GM12891 (cell line): ENCODE measurements at regions not wholly inside any gene's neighbourhood (a gene's known extent, or its start where the extent isn't known, plus 50 kb on each side); places are given as distances from the start of the nearest gene placed in this dataset.

Source experiments
- DNase-seq: peaks from one replicate; pipeline ENCODE4 v3.0.0; 2011; ENCODE audit warnings: low spot score; ENCODE audit not compliant: insufficient read length
- FAIRE-seq: peaks from 2 replicates; lab custom pipeline; 2011; peaks lifted over from hg19 to GRCh38; lab: Jason Lieb, UNC
- PAX5 ChIP-seq: IDR thresholded peaks from 2 replicates; pipeline ENCODE4 v1.6.1; 2011; ENCODE audit warnings: low read length, moderate library complexity, mild to moderate bottlenecking; ENCODE audit not compliant: insufficient read depth, severe bottlenecking
- POLR2A ChIP-seq: IDR thresholded peaks from 2 replicates; pipeline ENCODE4 v1.6.1; 2011; ENCODE audit warnings: low read depth, low read length, control low read depth
- POLR2AphosphoS5 ChIP-seq: IDR thresholded peaks from 2 replicates; pipeline ENCODE4 v1.6.1; 2011; ENCODE audit warnings: low read depth, low read length, control low read depth
- POU2F2 ChIP-seq: IDR thresholded peaks from 2 replicates; pipeline ENCODE4 v1.6.1; 2011; ENCODE audit warnings: low read depth, mild to moderate bottlenecking, control low read depth, low read length, moderate library complexity
- SPI1 ChIP-seq: IDR thresholded peaks from 2 replicates; pipeline ENCODE4 v1.6.1; 2011; ENCODE audit warnings: low read depth, low read length, control low read depth
- TAF1 ChIP-seq: IDR thresholded peaks from 2 replicates; pipeline ENCODE4 v1.6.1; 2011; ENCODE audit warnings: low read depth, low read length, control low read depth

DNA sequence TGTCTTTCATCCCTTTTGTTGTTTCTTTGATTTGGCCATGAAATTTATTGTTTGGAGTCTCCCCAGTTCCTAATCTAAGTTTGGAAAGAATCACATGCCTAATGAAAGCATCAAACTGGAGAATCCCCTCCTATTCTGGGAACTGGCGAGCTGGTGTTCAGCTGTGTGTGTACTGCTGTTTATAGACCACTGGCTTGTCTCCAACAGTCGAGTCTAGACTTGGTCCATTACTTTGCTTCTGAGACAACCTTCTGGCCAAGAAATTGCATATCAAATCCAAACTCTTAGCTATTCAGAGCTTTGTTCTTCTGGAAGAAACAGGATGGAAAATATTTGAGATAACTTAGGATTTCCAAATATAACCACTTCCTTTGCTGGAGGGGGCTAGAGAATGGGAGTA lies 111.5 kb upstream of the THSD7B start:
- DNase-seq (no peak), FAIRE-seq (no peak)

DNA sequence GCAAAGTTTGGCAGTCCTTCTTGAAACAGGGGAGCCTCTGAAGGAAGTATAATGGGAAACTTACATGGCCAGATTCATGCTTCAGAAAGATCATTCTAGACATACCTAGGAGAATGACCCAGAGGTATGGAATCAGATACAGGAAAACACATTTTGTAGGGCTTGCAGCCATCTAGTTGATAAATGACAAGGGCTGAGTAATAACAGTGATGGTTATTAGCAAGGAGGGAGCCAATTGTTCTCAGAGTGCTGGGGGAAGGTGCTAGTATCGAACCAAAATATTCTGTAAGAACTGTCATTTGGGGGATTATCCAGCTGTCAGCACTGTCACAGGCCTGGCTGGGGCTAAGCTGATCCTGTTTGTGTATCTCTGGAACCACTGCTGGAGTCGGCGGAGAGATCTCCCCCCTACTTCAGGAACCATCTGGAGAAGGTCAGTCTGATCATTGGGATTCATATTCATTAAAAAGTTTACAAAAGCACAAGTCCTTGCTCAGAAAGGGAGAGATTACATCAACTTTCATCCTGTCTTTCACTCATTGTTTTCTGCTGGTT lies 113.8 kb upstream of the THSD7B start:
- no peak for DNase-seq
- no peak for FAIRE-seq
- no peak for TF ChIP-seq POLR2A
- TF ChIP-seq SPI1, result no peak
- TF ChIP-seq TAF1, result no peak
- no peak for TF ChIP-seq POLR2AphosphoS5
- no peak for TF ChIP-seq PAX5
- TF ChIP-seq POU2F2, result no peak

More for the DNA sequence above, 111.5 kb upstream of the THSD7B start:
- TF ChIP-seq TAF1 (no peak), POLR2AphosphoS5 (no peak), SPI1 (no peak), PAX5 (no peak), POU2F2 (no peak), POLR2A (no peak)

DNA sequence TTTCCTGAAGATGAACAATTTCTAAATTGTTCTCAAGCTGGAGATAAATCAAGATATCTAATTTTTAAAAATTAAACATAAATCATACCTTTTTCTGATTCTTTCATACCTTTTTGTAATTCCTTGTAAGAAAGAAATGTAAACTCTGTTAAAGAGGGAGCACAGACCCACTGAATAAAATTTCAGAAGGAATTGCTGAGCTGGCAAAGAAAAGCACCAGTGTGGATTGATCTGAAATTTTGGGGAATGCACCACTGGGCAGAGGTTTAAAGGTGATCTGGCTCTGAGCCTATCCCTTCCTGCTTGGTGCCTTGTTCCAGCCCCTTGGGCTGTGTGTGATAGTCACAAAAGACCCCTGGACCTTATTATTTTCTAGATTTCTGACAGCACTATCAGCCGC lies 118.3 kb upstream of the THSD7B start:
- DNase-seq (no peak), FAIRE-seq (no peak)

DNA sequence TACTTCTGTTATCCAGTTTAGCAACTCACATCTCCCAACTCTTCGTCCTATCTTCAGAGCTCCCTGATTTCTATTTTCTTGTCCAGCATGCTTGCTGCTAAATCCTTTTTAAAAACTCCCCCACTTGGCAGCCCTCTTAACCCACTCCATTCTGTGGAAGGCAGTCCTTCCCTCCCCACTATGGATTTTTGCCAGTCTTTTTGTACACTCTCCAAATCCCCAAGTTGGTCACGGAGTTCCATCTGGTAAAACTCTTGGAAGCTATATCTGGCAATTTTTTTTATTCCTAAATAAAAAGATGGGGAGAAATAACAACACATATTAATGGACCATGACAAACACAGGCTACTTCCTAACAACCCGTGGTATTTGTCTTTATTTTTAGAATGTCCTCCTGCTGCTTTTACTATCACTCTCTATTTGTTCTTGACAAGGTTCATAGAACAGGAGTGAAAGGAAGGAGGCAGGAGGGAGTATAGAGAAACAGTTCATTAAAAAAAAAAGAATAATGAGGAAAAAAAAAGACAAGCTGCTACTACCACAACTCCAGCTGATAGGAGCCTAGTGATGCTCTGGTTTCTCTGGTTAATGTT lies 120.0 kb upstream of the THSD7B start:
- DNase-seq, result no peak
- TF ChIP-seq TAF1 (no peak), SPI1 (no peak), POU2F2 (no peak), PAX5 (no peak)
- no peak for FAIRE-seq

More for the DNA sequence above, 118.3 kb upstream of the THSD7B start:
- TF ChIP-seq POLR2AphosphoS5 (no peak), TAF1 (no peak), PAX5 (no peak), POLR2A (no peak), POU2F2 (no peak), SPI1 (no peak)

DNA sequence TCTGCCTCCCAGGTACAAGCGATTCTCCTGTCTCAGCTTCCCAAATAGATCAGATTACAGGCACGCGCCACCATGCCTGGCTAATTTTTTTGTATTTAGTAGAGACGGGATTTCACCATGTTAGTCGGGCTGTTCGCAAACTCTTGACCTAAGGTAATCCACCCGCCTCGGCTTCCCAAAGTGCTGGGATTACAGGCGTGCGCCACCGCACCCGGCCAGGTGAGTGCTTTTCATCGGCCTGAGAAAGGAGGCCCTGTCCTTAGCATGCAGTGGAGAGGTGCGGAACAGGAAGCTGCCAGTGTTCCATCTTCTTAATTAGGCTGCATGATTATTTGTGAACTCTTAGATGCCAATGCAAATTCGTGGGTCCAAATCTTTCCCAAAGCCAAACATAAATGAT lies 125.7 kb upstream of the THSD7B start:
- TF ChIP-seq POLR2A (no peak), TAF1 (no peak), PAX5 (no peak), SPI1 (no peak), POU2F2 (no peak)
- FAIRE-seq, result no peak
- no peak for DNase-seq

DNA sequence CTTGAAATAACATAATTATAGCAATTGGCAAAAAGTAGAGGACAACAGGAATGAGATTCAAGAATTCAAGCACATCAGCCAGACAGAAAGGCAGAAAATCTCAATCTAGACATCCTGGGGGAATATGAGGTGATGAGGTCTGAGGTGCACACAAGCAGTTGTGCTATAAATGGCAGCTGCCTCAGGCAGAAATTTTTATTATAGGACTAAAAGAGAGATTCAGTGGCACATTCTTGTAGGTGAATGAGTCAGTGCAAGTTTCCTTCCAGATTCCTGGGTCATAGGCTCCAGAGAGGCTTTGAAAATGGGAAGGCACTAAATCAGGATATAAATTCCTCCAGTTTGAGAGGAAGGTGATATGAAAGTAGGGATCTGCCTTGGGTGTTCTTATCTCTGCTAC lies 127.2 kb upstream of the THSD7B start:
- FAIRE-seq, result no peak
- TF ChIP-seq POLR2AphosphoS5, result no peak
- no peak for DNase-seq

DNA sequence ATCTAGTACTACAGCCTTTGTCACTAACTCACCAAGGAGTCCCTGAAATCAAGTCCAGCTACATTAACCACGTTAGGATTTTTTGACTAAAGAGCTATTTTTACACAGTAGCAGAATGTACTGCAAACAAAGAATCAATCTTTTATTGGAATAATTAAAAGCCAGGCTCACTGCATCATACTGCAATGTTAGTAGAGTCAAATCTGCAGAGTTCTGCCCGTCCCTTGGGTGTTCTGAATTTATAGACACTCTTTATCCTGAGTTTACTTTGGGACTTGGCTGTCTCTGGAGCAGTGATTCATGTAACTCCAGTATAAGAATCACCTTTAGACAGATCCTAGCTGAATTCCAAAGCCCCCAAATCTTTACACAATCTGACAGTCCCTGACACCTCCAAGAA lies 127.9 kb upstream of the THSD7B start:
- DNase-seq (no peak), FAIRE-seq (no peak)
- no peak for TF ChIP-seq POLR2AphosphoS5
- TF ChIP-seq PAX5, result no peak
- TF ChIP-seq POLR2A, result no peak
- TF ChIP-seq TAF1, result no peak
- no peak for TF ChIP-seq SPI1
- TF ChIP-seq POU2F2, result no peak

DNA sequence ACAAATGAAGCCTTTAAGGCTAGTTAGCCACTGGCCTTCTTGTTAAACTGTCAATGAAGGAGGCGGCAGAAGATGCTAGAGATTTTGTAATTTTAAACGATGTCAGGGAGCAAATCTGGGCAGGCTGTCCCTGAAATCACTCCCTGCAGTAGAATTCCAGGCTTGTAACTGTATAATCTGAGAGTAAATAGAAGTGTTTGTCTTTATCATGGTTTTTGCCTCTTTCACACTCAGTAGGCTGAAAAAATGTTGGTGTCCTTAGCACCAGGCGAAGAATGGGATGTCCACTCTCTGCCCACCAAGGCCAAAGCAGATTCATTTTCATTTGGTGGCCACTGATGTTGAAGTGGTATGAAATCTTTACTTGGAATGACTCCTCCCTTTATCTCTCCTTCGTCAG lies 136.9 kb upstream of the THSD7B start:
- FAIRE-seq (no peak), DNase-seq (no peak)
- TF ChIP-seq PAX5, result no peak

DNA sequence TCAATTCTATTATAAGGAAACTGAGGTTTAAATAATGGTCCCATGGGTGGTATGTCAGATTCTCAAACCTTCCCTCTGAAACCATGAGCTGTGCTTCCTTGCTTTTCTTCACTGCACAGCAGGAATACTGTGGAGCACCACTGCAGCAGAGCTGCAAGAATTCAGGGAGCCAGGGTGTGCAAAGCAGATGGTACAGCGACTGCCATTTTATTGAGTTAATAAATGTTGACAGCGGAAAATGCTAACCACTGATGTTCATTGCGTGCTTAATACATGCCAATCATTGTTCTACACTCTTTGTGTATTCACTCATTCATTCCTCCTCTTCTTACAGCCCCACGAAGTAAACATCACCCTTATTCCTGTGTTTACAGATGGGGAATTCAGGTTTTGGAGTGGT lies 152.2 kb upstream of the THSD7B start:
- TF ChIP-seq POLR2A (no peak), TAF1 (no peak), POLR2AphosphoS5 (no peak), POU2F2 (no peak), PAX5 (no peak), SPI1 (no peak)
- no peak for DNase-seq
- no peak for FAIRE-seq

DNA sequence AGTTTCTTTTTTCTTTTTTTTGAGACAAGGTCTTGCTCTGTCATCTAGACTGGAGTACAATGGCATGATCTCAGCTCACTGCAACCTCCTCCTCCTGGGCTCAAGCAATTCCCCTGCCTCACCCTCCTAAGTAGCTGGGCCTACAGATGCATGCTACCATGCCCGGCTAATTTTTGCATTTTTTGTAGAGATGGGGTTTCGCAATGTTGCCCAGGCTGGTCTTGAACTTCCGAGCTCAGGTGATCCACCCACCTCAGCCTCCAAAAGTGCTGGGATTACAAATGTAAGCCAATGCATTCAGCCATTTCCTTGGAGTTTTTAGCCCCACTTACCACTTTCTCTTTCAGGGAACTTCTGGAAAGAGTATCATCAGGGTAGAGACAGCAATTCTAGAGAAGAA lies 153.3 kb upstream of the THSD7B start:
- TF ChIP-seq POLR2A (no peak), POLR2AphosphoS5 (no peak), TAF1 (no peak)
- FAIRE-seq, result no peak
- no peak for DNase-seq

DNA sequence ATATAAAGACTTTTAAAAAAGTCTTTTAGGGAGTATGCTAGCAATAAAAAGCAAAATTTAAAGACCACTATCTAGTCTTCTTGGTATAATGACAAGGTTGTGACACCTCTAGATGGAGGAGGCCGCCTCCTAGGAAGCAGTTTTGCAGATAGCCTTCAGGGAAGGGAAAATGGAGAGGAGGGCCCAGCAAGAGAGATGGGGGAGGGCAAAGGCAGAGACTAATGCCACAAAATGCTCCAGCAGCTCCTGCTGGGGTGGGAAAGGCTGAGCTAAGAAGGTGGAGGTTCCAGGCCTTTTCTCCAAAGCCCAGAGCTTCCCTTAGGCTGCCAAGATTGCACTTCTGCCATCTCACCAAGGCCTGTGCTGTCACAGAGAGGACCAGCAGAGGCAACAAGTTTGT lies 153.9 kb upstream of the THSD7B start:
- no peak for DNase-seq
- FAIRE-seq, result no peak
- TF ChIP-seq TAF1 (no peak), POLR2A (no peak), POU2F2 (no peak), PAX5 (no peak), SPI1 (no peak), POLR2AphosphoS5 (no peak)

DNA sequence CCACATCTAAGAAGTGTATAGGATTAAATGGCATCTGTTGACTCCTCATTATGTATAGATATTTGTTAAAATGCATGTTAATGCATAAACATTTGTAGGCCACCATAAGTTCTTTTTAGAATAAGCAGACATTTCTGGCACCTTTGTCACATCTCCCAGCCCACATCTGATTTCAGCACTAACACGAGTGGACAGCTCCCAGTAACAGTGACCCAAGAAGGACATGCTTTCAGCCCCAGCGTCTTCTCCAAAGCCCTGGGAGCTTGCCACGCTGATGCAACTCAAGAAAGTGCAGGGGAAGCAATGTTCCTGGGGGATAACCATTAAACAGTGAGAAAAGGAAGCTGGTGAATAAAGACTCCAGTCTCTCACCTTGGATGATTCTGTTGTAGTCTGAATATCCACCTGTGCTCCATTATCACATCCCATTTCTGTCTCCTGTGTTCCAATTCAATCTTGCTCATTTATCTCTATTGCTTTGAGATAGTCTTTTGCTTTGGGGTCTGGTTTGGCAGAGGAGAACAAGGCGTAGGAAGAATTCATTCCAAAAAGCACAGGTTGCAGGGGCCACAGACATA lies 182.6 kb upstream of the THSD7B start:
- no peak for TF ChIP-seq TAF1
- no peak for TF ChIP-seq POU2F2
- no peak for TF ChIP-seq POLR2AphosphoS5
- TF ChIP-seq POLR2A, result no peak
- TF ChIP-seq PAX5, result no peak
- TF ChIP-seq SPI1, result no peak
- FAIRE-seq, result no peak
- no peak for DNase-seq
